Activated CD4-positive, alpha-beta T cell treated with anti-CD3 and anti-CD28 coated beads, Interleukin-2, Interleukin-6, amounts not matched to agents 100 ng/mL and 50 ng/mL, durations not matched to agents 16 hours and 8 hours (primary cell): ENCODE measurements at regions not wholly inside any gene's neighbourhood (a gene's known extent, or its start where the extent isn't known, plus 50 kb on each side); places are given as distances from the start of the nearest gene placed in this dataset.
"Not testable (repeated sequence)": the region's sequence is repeated elsewhere in the genome, so short reads cannot be mapped to it uniquely, and the experiment has no call there.

Experiments
- DNase-seq: peaks from one replicate; pipeline ENCODE4 v3.0.0-alpha.2; 2020

- no peak for DNase-seq
These were observed 118.4 kb upstream of the CACUL1 start for GRCh38 chr10:118873091-118873737.

GRCh38 chr10:118873738-118874105, 119.0 kb upstream of the CACUL1 start:
- DNase-seq, result no peak

- no peak for DNase-seq
These were observed 119.4 kb upstream of the CACUL1 start for GRCh38 chr10:118874171-118874570.

- no peak for DNase-seq
These were observed 120.3 kb upstream of the CACUL1 start for GRCh38 chr10:118875087-118875486.

- DNase-seq, result no peak
These were observed 128.0 kb upstream of the CACUL1 start for GRCh38 chr10:118882741-118883140.

- DNase-seq, result no peak
These were observed 137.3 kb upstream of the NANOS1 start for GRCh38 chr10:118892255-118892654.

GRCh38 chr10:118894891-118895290, 134.6 kb upstream of the NANOS1 start:
- DNase-seq, result not testable (repeated sequence)

GRCh38 chr10:118900617-118901016, 128.9 kb upstream of the NANOS1 start:
- DNase-seq, result no peak

GRCh38 chr10:118901380-118901779, 128.1 kb upstream of the NANOS1 start:
- DNase-seq, result no peak

GRCh38 chr10:118901906-118902305, 127.6 kb upstream of the NANOS1 start:
- DNase-seq, result no peak

GRCh38 chr10:118902656-118903055, 126.9 kb upstream of the NANOS1 start:
- not testable (repeated sequence) for DNase-seq

- DNase-seq, result no peak
These were observed 126.3 kb upstream of the NANOS1 start for GRCh38 chr10:118903251-118903650.

GRCh38 chr10:118903691-118904090, 125.8 kb upstream of the NANOS1 start:
- DNase-seq, result no peak

- no peak for DNase-seq
These were observed 125.2 kb upstream of the NANOS1 start for GRCh38 chr10:118904286-118904685.

- DNase-seq, result no peak
These were observed 122.5 kb upstream of the NANOS1 start for GRCh38 chr10:118907051-118907450.

GRCh38 chr10:118908557-118909256, 120.8 kb upstream of the NANOS1 start:
- DNase-seq, result no peak

GRCh38 chr10:118910702-118911101, 118.8 kb upstream of the NANOS1 start:
- DNase-seq, result no peak

- DNase-seq, result no peak
These were observed 118.2 kb upstream of the NANOS1 start for GRCh38 chr10:118911363-118911762.

- DNase-seq, result no peak
These were observed 116.4 kb upstream of the NANOS1 start for GRCh38 chr10:118912961-118913600.

- DNase-seq, result no peak
These were observed 115.7 kb upstream of the NANOS1 start for GRCh38 chr10:118913825-118914224.

- DNase-seq, result no peak
These were observed 114.9 kb upstream of the NANOS1 start for GRCh38 chr10:118914629-118915028.

GRCh38 chr10:118915161-118915560, 114.4 kb upstream of the NANOS1 start:
- no peak for DNase-seq

GRCh38 chr10:118916777-118917176, 112.7 kb upstream of the NANOS1 start:
- DNase-seq, result no peak

- DNase-seq, result no peak
These were observed 111.8 kb upstream of the NANOS1 start for GRCh38 chr10:118917701-118918100.
